Gastroesophageal sphincter (tissue), 4 donors: ENCODE measurements at regions not wholly inside any gene's neighbourhood (a gene's known extent, or its start where the extent isn't known, plus 50 kb on each side); places are given as distances from the start of the nearest gene placed in this dataset.

Experiments used
- ATAC-seq: fragments of 150-250 bp; one replicate; pipeline ENCODE4 v1.9.1; 2016; ENCODE audit warnings: mild to moderate bottlenecking, moderate library complexity
- H3K27ac ChIP-seq, 4 donors: fragments of 200-600 bp; sonication (generic) in 3 of 4; 1 replicate in 3 of 4; 2 replicates in 1 of 4; pipeline ENCODE4 v1.5.1; 2016 to 2019
- H3K27me3 ChIP-seq: fragments of 200-600 bp; sonication (generic); one replicate; pipeline ENCODE4 v1.5.1; 2019
- H3K36me3 ChIP-seq, 2 donors: fragments of 200-600 bp; sonication (generic); one replicate each; pipeline ENCODE4 v1.5.1; 2019; ENCODE audit warnings: control low read depth in 1 of 2
- H3K4me1 ChIP-seq, 3 donors: fragments of 200-600 bp; sonication (generic); 1 replicate in 2 of 3; 2 replicates in 1 of 3; pipeline ENCODE4 v1.5.1; 2016 to 2019; ENCODE audit warnings: control low read depth in 2 of 3
- H3K4me3 ChIP-seq, 2 donors: fragments of 200-600 bp; sonication (generic); one replicate each; pipeline ENCODE4 v1.5.1; 2019; ENCODE audit warnings: mild to moderate bottlenecking in 1 of 2, moderate library complexity in 1 of 2
- H3K9me3 ChIP-seq, 3 donors: fragments of 200-600 bp; sonication (generic); one replicate each; pipeline ENCODE4 v1.5.1; 2017 to 2019; ENCODE audit warnings: control low read depth in 2 of 3
- EP300 ChIP-seq: sonication (generic); formaldehyde crosslinking; IDR thresholded peaks from one replicate; pipeline ENCODE4 v1.6.1; 2017; ENCODE audit warnings: antibody characterized with exemption, mild to moderate bottlenecking
- POLR2A ChIP-seq, 2 donors: fragments of 450-650 bp; IDR thresholded peaks; one replicate each; pipeline ENCODE4 v1.6.1; 2017; ENCODE audit warnings: antibody characterized with exemption in 2 of 2, mild to moderate bottlenecking in 2 of 2, moderate library complexity in 1 of 2
- POLR2AphosphoS5 ChIP-seq: sonication (generic); formaldehyde crosslinking; IDR thresholded peaks from one replicate; pipeline ENCODE4 v1.6.1; 2017; ENCODE audit warnings: antibody characterized with exemption
- WGBS, 2 donors: methylation state at CpG; one replicate each; pipeline ENCODE4 v1.1.5; 2018; ENCODE audit warnings: low coverage in 1 of 2; 5-methylcytosine and 5-hydroxymethylcytosine counted together
- TF ChIP-seq, protein P1 (sequence below), 4 experiments: fragments of 200-600 bp in 2 of 4; fragments of 450-650 bp in 2 of 4; sonication (generic) in 1 of 4; IDR thresholded peaks; one replicate each; pipeline ENCODE4 v1.5.1; 2017 to 2019; ENCODE audit warnings: antibody characterized with exemption in 4 of 4, mild to moderate bottlenecking in 2 of 4, moderate library complexity in 2 of 4

DNA sequence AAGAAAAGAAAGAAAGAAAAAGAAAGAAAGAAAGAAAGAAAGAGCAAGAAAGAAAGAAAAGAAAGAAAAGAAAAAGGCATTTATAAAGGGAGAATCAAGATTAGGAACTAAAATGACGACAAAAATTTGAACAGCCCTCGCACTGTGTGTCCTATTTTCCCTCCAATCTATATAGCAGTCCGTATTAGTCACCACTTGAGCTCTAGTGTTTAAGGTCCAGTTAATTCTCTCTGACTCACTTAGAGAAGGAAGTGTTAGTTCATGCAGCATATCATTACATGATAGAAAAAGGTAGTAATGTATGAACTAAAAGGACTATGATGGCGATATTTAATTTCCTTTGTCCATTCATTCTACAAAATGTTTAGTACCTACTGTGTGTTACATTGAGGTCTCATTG, 122.7 kb downstream of the CBLL2 start:
- no peak for TF ChIP-seq POLR2AphosphoS5
- no peak for TF ChIP-seq POLR2A (IDR thresholded peaks at IDR 0.05)
- TF ChIP-seq EP300 = no peak
- TF ChIP-seq, protein P1, sequence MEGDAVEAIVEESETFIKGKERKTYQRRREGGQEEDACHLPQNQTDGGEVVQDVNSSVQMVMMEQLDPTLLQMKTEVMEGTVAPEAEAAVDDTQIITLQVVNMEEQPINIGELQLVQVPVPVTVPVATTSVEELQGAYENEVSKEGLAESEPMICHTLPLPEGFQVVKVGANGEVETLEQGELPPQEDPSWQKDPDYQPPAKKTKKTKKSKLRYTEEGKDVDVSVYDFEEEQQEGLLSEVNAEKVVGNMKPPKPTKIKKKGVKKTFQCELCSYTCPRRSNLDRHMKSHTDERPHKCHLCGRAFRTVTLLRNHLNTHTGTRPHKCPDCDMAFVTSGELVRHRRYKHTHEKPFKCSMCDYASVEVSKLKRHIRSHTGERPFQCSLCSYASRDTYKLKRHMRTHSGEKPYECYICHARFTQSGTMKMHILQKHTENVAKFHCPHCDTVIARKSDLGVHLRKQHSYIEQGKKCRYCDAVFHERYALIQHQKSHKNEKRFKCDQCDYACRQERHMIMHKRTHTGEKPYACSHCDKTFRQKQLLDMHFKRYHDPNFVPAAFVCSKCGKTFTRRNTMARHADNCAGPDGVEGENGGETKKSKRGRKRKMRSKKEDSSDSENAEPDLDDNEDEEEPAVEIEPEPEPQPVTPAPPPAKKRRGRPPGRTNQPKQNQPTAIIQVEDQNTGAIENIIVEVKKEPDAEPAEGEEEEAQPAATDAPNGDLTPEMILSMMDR (IDR thresholded peaks at IDR 0.05) = no peak
- 73 to 76% methylated on average over 4 of the region's 4 CpGs for WGBS, 2 donors
- no peak for ATAC-seq
- Histone ChIP-seq H3K4me1 (no peaks in the 10 kb centered on the region), H3K27ac (no peak overlapping the region), H3K9me3 (no peaks in the 10 kb centered on the region), H3K4me3 (no peak overlapping the region), H3K27me3 (no peaks in the 10 kb centered on the region), H3K36me3 (no peaks in the 10 kb centered on the region)

DNA sequence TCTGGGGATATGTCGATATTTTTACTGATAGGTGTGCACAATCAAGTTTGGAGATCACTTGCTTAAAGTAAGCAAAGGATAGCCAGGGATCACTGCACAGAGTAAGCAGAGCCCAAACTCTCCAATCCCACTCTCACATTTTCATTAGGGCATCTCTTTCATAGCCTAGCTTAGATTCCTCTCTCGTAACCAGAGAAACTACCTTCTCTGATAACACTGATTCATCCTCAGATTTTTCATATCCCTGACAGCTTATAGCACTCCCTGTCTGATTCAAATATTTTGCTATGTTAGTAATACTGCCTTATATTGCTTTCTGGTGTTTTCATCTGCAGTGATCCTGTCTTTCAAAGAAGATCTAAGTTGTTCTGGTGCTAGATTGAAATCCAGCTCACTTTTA, 123.7 kb downstream of the CBLL2 start:
- no peak overlapping the region for H3K4me3 ChIP-seq
- no peak for ATAC-seq
- H3K27ac ChIP-seq = no peak overlapping the region
- no peaks in the 10 kb centered on the region for H3K4me1 ChIP-seq
- H3K36me3 ChIP-seq = no peaks in the 10 kb centered on the region
- H3K27me3 ChIP-seq = no peaks in the 10 kb centered on the region
- H3K9me3 ChIP-seq = no peaks in the 10 kb centered on the region
- TF ChIP-seq, protein P1 (IDR thresholded peaks at IDR 0.05) = no peak
- no peak for TF ChIP-seq POLR2AphosphoS5
- TF ChIP-seq EP300 = no peak
- TF ChIP-seq POLR2A (IDR thresholded peaks at IDR 0.05) = no peak
- 63 to 83% methylated on average over 2 of the region's 2 CpGs for WGBS, 2 donors

DNA sequence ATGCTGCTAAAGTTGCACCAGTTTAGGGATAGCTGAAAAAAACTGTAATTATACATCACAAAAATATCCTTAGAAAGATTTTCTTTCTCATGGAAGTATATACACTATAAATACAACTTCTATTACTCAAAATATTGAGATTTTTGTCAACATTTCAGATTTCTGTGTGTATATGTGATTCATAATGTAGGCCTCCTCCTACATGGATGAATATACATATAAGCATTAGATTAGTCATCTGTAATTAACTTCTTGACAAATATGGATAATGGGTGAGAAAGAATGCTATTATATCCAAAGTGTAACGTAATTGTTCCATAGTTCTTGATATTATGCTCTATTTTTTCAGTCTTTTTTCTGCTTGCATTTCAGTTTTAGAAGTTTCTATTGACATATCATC, 124.9 kb downstream of the CBLL2 start:
- no peak for ATAC-seq
- Histone ChIP-seq H3K27me3 (no peaks in the 10 kb centered on the region), H3K9me3 (no peaks in the 10 kb centered on the region), H3K36me3 (no peaks in the 10 kb centered on the region), H3K4me3 (no peak overlapping the region), H3K27ac (no peak overlapping the region), H3K4me1 (no peaks in the 10 kb centered on the region)
- TF ChIP-seq, protein P1 (IDR thresholded peaks at IDR 0.05) = no peak
- TF ChIP-seq EP300 = no peak
- no peak for TF ChIP-seq POLR2AphosphoS5
- TF ChIP-seq POLR2A (IDR thresholded peaks at IDR 0.05) = no peak
- WGBS, 2 donors = 50 to 60% methylated on average over 1 of the region's 1 CpG

DNA sequence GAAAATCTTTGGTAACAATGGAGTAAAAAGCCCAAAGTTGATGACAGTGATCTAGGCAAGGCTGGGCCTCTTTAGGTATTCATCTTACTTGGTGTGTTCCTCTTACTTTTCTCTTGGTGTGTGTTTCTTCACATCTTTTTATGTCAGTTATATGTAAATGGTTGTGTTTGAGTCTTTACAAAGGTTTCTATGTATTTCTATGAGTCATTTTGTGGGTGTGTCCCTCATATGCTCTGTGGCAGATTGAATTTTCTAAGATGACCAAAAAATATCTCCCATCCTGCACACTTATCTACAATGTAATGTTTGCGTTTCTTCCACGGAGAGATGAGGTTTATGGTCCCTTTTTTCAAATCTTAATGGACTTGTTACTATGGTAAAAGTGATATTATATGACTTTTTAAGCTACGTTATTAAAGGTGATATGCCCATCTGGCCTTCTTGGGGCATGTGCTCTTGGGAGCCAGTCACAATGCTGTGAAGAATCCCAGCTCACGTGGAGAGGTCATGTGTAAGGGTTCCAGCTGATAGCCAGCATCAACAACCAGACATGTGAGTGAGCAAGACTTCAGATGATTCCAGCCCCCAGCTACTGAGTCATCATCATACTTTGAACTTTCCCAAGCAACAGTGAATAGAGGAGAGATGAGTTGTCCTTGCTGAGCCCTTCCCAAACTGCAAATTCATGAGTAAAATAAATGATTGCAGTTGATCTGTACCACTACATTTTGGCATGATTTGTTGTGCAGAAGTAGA, 126.9 kb downstream of the CBLL2 start:
- Histone ChIP-seq H3K4me1 (no peaks in the 10 kb centered on the region), H3K36me3 (no peaks in the 10 kb centered on the region), H3K4me3 (no peak overlapping the region), H3K9me3 (no peaks in the 10 kb centered on the region), H3K27ac (no peak overlapping the region), H3K27me3 (no peaks in the 10 kb centered on the region)
- TF ChIP-seq POLR2A (IDR thresholded peaks at IDR 0.05) = no peak
- TF ChIP-seq, protein P1 (IDR thresholded peaks at IDR 0.05) = no peak
- TF ChIP-seq POLR2AphosphoS5 = no peak
- WGBS, 2 donors = 62 to 93% methylated on average over 3 to 4 of the region's 4 CpGs
- no peak for ATAC-seq

DNA sequence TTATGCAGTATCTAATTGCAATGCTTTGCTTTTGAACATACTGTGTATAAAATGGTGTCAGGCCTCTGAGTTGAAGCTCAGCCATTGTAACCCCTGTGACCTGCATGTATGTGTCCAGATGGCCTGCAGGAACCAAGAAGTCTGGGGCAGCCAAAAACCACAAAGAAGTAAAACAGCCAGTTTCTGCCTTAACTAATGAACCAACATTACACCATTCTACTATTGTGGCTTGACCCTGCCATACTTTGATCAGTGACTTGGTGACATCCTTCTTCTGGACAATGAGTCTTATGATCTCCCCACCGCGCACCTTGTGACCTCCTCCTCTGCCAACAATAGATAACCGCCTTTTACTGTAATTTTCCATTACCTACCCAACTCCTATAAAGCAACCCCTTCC, 131.6 kb downstream of the CBLL2 start:
- H3K36me3 ChIP-seq = no peaks in the 10 kb centered on the region
- H3K27ac ChIP-seq = no peak overlapping the region
- no peaks in the 10 kb centered on the region for H3K27me3 ChIP-seq
- no peaks in the 10 kb centered on the region for H3K4me1 ChIP-seq
- TF ChIP-seq POLR2AphosphoS5 = no peak
- TF ChIP-seq POLR2A (IDR thresholded peaks at IDR 0.05) = no peak
- TF ChIP-seq, protein P1 (IDR thresholded peaks at IDR 0.05) = no peak
- no peak for TF ChIP-seq EP300
- H3K9me3 ChIP-seq = no peaks in the 10 kb centered on the region
- 86 to 96% methylated on average over 3 of the region's 3 CpGs for WGBS, 2 donors
- ATAC-seq = no peak
- H3K4me3 ChIP-seq = no peak overlapping the region
